Activated T-helper 9 cell treated with anti-CD3 and anti-CD28 coated beads, Interleukin-2, amount 50 U/mL, for 16 hours (primary cell): ENCODE measurements at regions not wholly inside any gene's neighbourhood (a gene's known extent, or its start where the extent isn't known, plus 50 kb on each side); places are given as distances from the start of the nearest gene placed in this dataset.

Source experiments
- DNase-seq: peaks from one replicate; pipeline ENCODE4 v3.0.0-alpha.2; 2020; ENCODE audit warnings: low read depth

- no peak for DNase-seq
These were observed 247.6 kb downstream of the MYLK4 start for GRCh38 chr6:2502998-2503674.

- no peak for DNase-seq
These were observed 248.4 kb downstream of the MYLK4 start for GRCh38 chr6:2502096-2502997.

- no peak for DNase-seq
These were observed 252.6 kb downstream of the MYLK4 start for GRCh38 chr6:2497922-2498623.

- DNase-seq: no peak
These were observed 250.9 kb upstream of the GMDS start for GRCh38 chr6:2496291-2496690.

- DNase-seq: no peak
These were observed 247.5 kb upstream of the GMDS start for GRCh38 chr6:2492686-2493523.

- no peak for DNase-seq
These were observed 245.7 kb upstream of the GMDS start for GRCh38 chr6:2491137-2491536.

- DNase-seq: no peak
These were observed 243.2 kb upstream of the GMDS start for GRCh38 chr6:2488578-2488977.

- no peak for DNase-seq
These were observed 239.7 kb upstream of the GMDS start for GRCh38 chr6:2485116-2485515.

GRCh38 chr6:2482773-2483172 lies 237.4 kb upstream of the GMDS start:
- DNase-seq: no peak

GRCh38 chr6:2481307-2481706 lies 235.9 kb upstream of the GMDS start:
- DNase-seq: no peak

GRCh38 chr6:2480267-2480966 lies 235.0 kb upstream of the GMDS start:
- DNase-seq: no peak

- no peak for DNase-seq
These were observed 232.8 kb upstream of the GMDS start for GRCh38 chr6:2478200-2478599.

GRCh38 chr6:2477666-2478065 lies 232.3 kb upstream of the GMDS start:
- no peak for DNase-seq

GRCh38 chr6:2477250-2477649 lies 231.8 kb upstream of the GMDS start:
- DNase-seq: no peak

- DNase-seq: no peak
These were observed 231.0 kb upstream of the GMDS start for GRCh38 chr6:2476376-2476775.

GRCh38 chr6:2471472-2471871 lies 226.1 kb upstream of the GMDS start:
- DNase-seq: no peak

- no peak for DNase-seq
These were observed 224.0 kb upstream of the GMDS start for GRCh38 chr6:2469428-2469827.

GRCh38 chr6:2468601-2468955 lies 223.2 kb upstream of the GMDS start:
- no peak for DNase-seq

- no peak for DNase-seq
These were observed 222.7 kb upstream of the GMDS start for GRCh38 chr6:2467929-2468600.

- DNase-seq: no peak
These were observed 219.9 kb upstream of the GMDS start for GRCh38 chr6:2465336-2465735.

- DNase-seq: no peak
These were observed 219.2 kb upstream of the GMDS start for GRCh38 chr6:2464641-2465040.
